Gastroesophageal sphincter (tissue), 3 donors: ENCODE measurements at regions not wholly inside any gene's neighbourhood (a gene's known extent, or its start where the extent isn't known, plus 50 kb on each side); places are given as distances from the start of the nearest gene placed in this dataset.

Experiments
- CTCF ChIP-seq, 4 experiments: fragments of 200-600 bp in 2 of 4; fragments of 450-650 bp in 2 of 4; sonication (generic) in 1 of 4; IDR thresholded peaks; one replicate each; pipeline ENCODE4 v1.5.1; 2017 to 2019; ENCODE audit warnings: antibody characterized with exemption in 4 of 4, mild to moderate bottlenecking in 2 of 4, moderate library complexity in 2 of 4
- EP300 ChIP-seq: sonication (generic); formaldehyde crosslinking; IDR thresholded peaks from one replicate; pipeline ENCODE4 v1.6.1; 2017; ENCODE audit warnings: antibody characterized with exemption, mild to moderate bottlenecking
- POLR2A ChIP-seq, 2 donors: fragments of 450-650 bp; IDR thresholded peaks; one replicate each; pipeline ENCODE4 v1.6.1; 2017; ENCODE audit warnings: antibody characterized with exemption in 2 of 2, mild to moderate bottlenecking in 2 of 2, moderate library complexity in 1 of 2
- POLR2AphosphoS5 ChIP-seq: sonication (generic); formaldehyde crosslinking; IDR thresholded peaks from one replicate; pipeline ENCODE4 v1.6.1; 2017; ENCODE audit warnings: antibody characterized with exemption

GRCh38 chr10:29135337-29135736, 153.5 kb upstream of the LYZL1 start:
- TF ChIP-seq CTCF (IDR thresholded peaks at IDR 0.05) (no peak), EP300 (no peak), POLR2A (IDR thresholded peaks at IDR 0.05) (no peak), POLR2AphosphoS5 (no peak)
